ENCODE measurements at regions not wholly inside any gene's neighbourhood (a gene's known extent, or its start where the extent isn't known, plus 50 kb on each side); places are given as distances from the start of the nearest gene placed in this dataset.

DNA sequence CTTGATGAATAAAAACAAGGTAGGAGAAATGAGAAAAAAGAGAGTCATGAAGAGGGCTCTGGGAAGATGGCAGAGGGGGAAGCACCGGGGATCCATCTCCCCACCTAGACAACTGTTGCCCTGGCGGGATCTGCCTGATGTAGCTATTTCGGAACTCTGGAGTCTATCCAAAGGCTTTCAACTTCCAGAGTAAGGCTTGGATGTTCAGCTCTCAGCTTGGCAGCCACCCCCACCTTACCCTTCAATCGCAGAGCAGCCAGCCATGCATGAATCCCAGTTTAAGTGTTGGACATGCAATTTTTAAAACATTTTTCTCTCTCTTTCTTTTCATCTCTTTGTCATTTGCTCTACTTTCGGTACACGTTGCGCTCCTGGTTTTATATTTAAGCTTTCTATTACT lies 275.9 kb upstream of the EXOC2 start:
- no peak overlapping the region for H3K4me2 ChIP-seq (ENCODE audit: control insufficient read depth, insufficient read depth)
- ChIA-PET RAD21 (ENCODE audit: unreplicated experiment) (no interaction called here), CTCF (no interaction called here), SMC1A (ENCODE audit: uncharacterized antibody, unreplicated experiment) (interaction anchor here (0.6 kb wide), 1 partner anchor 442 kb away, joined by 3 read pairs; no protein-coding TSS in a partner anchor), POLR2A (no interaction called here)
- no peak for DNase-seq (ENCODE audit: low read depth, low spot score)
- no peaks in the 10 kb centered on the region; the same call in 2 of the 3 replicates for H3K9me3 ChIP-seq (replicated peaks; ENCODE audit: control insufficient read depth, insufficient read depth, low read length)
- no peaks in the 10 kb centered on the region for H3K4me1 ChIP-seq (ENCODE audit: control insufficient read depth, insufficient read depth, low read length)
- intact Hi-C loops (cut with micrococcal nuclease; ENCODE audit: unreplicated experiment), result no loop called here
- H3K9ac ChIP-seq (ENCODE audit: control insufficient read depth, insufficient read depth, low read length), result no peak overlapping the region
- WGBS (ENCODE audit: insufficient coverage, insufficient replicate concordance, low lambda C conversion rate, missing lambda C conversion rate), result 63% methylated on average over 7 of the region's 7 CpGs
- H3K27ac ChIP-seq (ENCODE audit: control insufficient read depth, insufficient read depth), result no peak overlapping the region
- no peaks in the 10 kb centered on the region for H4K20me1 ChIP-seq (ENCODE audit: control insufficient read depth, insufficient read depth)
- no peak overlapping the region for H3K4me3 ChIP-seq
- H3K27me3 ChIP-seq (replicated peaks in 1 of 2; ENCODE audit: control insufficient read depth in 2 of 2, insufficient read depth in 2 of 2, low read length in 1 of 2), result no peaks in the 10 kb centered on the region; a peak in 1 of 4 replicates
- ATAC-seq, result no peak
- no peaks in the 10 kb centered on the region for H3K36me3 ChIP-seq (ENCODE audit: control insufficient read depth in 2 of 2, insufficient read depth in 2 of 2, low read length in 1 of 2)
- FAIRE-seq, result no peak
- no peaks in the 10 kb centered on the region for H3K79me2 ChIP-seq (ENCODE audit: control insufficient read depth, insufficient read depth, low read length)
- H2AFZ ChIP-seq (ENCODE audit: control insufficient read depth, low read depth, low read length), result no peak overlapping the region
- no TSS peak for BruUV-seq (replicated peaks)
- in situ Hi-C loops (cut with MboI), result no loop called here
- TF ChIP-seq JUNB (IDR thresholded peaks at IDR 0.05) (no peak), WRNIP1 (IDR thresholded peaks at IDR 0.05; ENCODE audit: borderline replicate concordance, low read depth, low read length) (no peak), POLR2AphosphoS2 (IDR thresholded peaks at IDR 0.05; ENCODE audit: low read depth, low read length) (no peak), SUPT20H (IDR thresholded peaks at IDR 0.05; ENCODE audit: borderline replicate concordance, control insufficient read depth, low read depth, low read length) (no peak), BMI1 (IDR thresholded peaks at IDR 0.05; ENCODE audit: borderline replicate concordance) (no peak), EP300 (IDR thresholded peaks at IDR 0.05; ENCODE audit: borderline replicate concordance in 1 of 2, control insufficient read depth in 1 of 2, low read depth in 2 of 2, low read length in 2 of 2) (no peak), EZH2 (IDR thresholded peaks at IDR 0.05; ENCODE audit: borderline replicate concordance, control insufficient read depth, low read depth, low read length) (no peak), MYC (IDR thresholded peaks at IDR 0.05; ENCODE audit: insufficient read depth, insufficient read length, insufficient replicate concordance, low read length, severe bottlenecking) (no peak), RELA (IDR thresholded peaks at IDR 0.05; ENCODE audit: borderline replicate concordance, partially characterized antibody) (no peak), RFX5 (IDR thresholded peaks at IDR 0.05; ENCODE audit: low read depth, low read length) (no peak), GATAD2B (conservative IDR thresholded peaks at IDR 0.05; ENCODE audit: low read depth) (no peak)
- TF ChIP-seq, protein P1, sequence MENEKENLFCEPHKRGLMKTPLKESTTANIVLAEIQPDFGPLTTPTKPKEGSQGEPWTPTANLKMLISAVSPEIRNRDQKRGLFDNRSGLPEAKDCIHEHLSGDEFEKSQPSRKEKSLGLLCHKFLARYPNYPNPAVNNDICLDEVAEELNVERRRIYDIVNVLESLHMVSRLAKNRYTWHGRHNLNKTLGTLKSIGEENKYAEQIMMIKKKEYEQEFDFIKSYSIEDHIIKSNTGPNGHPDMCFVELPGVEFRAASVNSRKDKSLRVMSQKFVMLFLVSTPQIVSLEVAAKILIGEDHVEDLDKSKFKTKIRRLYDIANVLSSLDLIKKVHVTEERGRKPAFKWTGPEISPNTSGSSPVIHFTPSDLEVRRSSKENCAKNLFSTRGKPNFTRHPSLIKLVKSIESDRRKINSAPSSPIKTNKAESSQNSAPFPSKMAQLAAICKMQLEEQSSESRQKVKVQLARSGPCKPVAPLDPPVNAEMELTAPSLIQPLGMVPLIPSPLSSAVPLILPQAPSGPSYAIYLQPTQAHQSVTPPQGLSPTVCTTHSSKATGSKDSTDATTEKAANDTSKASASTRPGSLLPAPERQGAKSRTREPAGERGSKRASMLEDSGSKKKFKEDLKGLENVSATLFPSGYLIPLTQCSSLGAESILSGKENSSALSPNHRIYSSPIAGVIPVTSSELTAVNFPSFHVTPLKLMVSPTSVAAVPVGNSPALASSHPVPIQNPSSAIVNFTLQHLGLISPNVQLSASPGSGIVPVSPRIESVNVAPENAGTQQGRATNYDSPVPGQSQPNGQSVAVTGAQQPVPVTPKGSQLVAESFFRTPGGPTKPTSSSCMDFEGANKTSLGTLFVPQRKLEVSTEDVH (IDR thresholded peaks at IDR 0.05; ENCODE audit: low read depth, partially characterized antibody), result no peak
- TF ChIP-seq, protein P2, sequence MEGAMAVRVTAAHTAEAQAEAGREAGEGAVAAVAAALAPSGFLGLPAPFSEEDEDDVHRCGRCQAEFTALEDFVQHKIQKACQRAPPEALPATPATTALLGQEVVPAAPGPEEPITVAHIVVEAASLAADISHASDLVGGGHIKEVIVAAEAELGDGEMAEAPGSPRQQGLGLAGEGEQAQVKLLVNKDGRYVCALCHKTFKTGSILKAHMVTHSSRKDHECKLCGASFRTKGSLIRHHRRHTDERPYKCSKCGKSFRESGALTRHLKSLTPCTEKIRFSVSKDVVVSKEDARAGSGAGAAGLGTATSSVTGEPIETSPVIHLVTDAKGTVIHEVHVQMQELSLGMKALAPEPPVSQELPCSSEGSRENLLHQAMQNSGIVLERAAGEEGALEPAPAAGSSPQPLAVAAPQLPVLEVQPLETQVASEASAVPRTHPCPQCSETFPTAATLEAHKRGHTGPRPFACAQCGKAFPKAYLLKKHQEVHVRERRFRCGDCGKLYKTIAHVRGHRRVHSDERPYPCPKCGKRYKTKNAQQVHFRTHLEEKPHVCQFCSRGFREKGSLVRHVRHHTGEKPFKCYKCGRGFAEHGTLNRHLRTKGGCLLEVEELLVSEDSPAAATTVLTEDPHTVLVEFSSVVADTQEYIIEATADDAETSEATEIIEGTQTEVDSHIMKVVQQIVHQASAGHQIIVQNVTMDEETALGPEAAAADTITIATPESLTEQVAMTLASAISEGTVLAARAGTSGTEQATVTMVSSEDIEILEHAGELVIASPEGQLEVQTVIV (IDR thresholded peaks at IDR 0.05; ENCODE audit: borderline replicate concordance, partially characterized antibody), result no peak
- TF ChIP-seq, protein P3, sequence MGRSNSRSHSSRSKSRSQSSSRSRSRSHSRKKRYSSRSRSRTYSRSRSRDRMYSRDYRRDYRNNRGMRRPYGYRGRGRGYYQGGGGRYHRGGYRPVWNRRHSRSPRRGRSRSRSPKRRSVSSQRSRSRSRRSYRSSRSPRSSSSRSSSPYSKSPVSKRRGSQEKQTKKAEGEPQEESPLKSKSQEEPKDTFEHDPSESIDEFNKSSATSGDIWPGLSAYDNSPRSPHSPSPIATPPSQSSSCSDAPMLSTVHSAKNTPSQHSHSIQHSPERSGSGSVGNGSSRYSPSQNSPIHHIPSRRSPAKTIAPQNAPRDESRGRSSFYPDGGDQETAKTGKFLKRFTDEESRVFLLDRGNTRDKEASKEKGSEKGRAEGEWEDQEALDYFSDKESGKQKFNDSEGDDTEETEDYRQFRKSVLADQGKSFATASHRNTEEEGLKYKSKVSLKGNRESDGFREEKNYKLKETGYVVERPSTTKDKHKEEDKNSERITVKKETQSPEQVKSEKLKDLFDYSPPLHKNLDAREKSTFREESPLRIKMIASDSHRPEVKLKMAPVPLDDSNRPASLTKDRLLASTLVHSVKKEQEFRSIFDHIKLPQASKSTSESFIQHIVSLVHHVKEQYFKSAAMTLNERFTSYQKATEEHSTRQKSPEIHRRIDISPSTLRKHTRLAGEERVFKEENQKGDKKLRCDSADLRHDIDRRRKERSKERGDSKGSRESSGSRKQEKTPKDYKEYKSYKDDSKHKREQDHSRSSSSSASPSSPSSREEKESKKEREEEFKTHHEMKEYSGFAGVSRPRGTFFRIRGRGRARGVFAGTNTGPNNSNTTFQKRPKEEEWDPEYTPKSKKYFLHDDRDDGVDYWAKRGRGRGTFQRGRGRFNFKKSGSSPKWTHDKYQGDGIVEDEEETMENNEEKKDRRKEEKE (IDR thresholded peaks at IDR 0.05), result no peak
- TF ChIP-seq, protein P4, sequence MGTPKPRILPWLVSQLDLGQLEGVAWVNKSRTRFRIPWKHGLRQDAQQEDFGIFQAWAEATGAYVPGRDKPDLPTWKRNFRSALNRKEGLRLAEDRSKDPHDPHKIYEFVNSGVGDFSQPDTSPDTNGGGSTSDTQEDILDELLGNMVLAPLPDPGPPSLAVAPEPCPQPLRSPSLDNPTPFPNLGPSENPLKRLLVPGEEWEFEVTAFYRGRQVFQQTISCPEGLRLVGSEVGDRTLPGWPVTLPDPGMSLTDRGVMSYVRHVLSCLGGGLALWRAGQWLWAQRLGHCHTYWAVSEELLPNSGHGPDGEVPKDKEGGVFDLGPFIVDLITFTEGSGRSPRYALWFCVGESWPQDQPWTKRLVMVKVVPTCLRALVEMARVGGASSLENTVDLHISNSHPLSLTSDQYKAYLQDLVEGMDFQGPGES (IDR thresholded peaks at IDR 0.05), result no peak

Data from GM12878 (cell line).